Colonic mucosa (tissue), 4 donors: ENCODE measurements at regions not wholly inside any gene's neighbourhood (a gene's known extent, or its start where the extent isn't known, plus 50 kb on each side); places are given as distances from the start of the nearest gene placed in this dataset.

Source experiments
- DNase-seq: peaks from one replicate; pipeline ENCODE4 v3.0.0-alpha.2; 2020
- H3K27ac ChIP-seq: fragments of 200-600 bp; one replicate; pipeline ENCODE4 v1.8.0; 2021
- H3K27me3 ChIP-seq: fragments of 200-600 bp; one replicate; pipeline ENCODE4 v1.8.0; 2021
- H3K36me3 ChIP-seq: fragments of 200-600 bp; one replicate; pipeline ENCODE4 v1.8.0; 2021
- H3K4me1 ChIP-seq: fragments of 200-600 bp; one replicate; pipeline ENCODE4 v1.8.0; 2021; ENCODE audit warnings: mild to moderate bottlenecking
- H3K4me3 ChIP-seq: fragments of 200-600 bp; one replicate; pipeline ENCODE4 v1.8.0; 2021
- H3K9ac ChIP-seq, 2 donors: one replicate each; pipeline ENCODE4 v1.7.0; 2013; ENCODE audit warnings: control low read depth in 2 of 2, low read depth in 2 of 2, low read length in 2 of 2
- H3K9me3 ChIP-seq: fragments of 200-600 bp; one replicate; pipeline ENCODE4 v1.8.0; 2021
- intact Hi-C: fragments of 100-400 bp; cut with DNase I; formaldehyde crosslinking; loops from one replicate; pipeline ENCODE4 v1.14.1; 2022
- TF ChIP-seq, protein P1 (sequence below): fragments of 200-600 bp; IDR thresholded peaks from one replicate; pipeline ENCODE4 v1.8.0; 2022; ENCODE audit warnings: antibody characterized with exemption, mild to moderate bottlenecking
- donor health status: healthy.
- donor health status: DM: no; HTN: no; CAD: no.
- donor health status: DM: no; HTN: no; CAD: no.

DNA sequence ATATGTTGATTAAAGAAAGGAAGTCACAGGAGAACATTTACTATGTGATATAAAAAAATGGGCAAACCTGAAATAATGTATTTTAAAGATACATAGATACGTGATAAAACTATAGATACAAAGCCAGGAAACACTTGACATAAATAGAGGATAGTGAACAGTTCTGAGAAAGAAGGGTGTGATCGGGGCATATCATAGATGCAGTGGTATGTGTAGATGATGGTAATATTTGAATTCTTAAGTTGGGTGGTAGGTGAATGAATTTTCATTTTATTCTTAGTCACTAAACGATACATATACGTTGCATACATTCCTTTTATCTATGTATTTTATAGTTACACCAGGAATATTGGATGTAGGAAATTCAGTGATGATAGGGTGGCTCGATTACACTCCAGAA, 138.7 kb upstream of the ARRDC3 start:
- no peak overlapping the region for H3K9ac ChIP-seq
- no peak overlapping the region for H3K4me3 ChIP-seq
- no peaks in the 10 kb centered on the region for H3K27me3 ChIP-seq
- TF ChIP-seq, protein P1, sequence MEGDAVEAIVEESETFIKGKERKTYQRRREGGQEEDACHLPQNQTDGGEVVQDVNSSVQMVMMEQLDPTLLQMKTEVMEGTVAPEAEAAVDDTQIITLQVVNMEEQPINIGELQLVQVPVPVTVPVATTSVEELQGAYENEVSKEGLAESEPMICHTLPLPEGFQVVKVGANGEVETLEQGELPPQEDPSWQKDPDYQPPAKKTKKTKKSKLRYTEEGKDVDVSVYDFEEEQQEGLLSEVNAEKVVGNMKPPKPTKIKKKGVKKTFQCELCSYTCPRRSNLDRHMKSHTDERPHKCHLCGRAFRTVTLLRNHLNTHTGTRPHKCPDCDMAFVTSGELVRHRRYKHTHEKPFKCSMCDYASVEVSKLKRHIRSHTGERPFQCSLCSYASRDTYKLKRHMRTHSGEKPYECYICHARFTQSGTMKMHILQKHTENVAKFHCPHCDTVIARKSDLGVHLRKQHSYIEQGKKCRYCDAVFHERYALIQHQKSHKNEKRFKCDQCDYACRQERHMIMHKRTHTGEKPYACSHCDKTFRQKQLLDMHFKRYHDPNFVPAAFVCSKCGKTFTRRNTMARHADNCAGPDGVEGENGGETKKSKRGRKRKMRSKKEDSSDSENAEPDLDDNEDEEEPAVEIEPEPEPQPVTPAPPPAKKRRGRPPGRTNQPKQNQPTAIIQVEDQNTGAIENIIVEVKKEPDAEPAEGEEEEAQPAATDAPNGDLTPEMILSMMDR = no peak
- no peaks in the 10 kb centered on the region for H3K4me1 ChIP-seq
- H3K36me3 ChIP-seq = no peaks in the 10 kb centered on the region
- intact Hi-C loops = no loop called here
- H3K9me3 ChIP-seq = no peaks in the 10 kb centered on the region
- H3K27ac ChIP-seq = no peak overlapping the region
- DNase-seq = no peak

DNA sequence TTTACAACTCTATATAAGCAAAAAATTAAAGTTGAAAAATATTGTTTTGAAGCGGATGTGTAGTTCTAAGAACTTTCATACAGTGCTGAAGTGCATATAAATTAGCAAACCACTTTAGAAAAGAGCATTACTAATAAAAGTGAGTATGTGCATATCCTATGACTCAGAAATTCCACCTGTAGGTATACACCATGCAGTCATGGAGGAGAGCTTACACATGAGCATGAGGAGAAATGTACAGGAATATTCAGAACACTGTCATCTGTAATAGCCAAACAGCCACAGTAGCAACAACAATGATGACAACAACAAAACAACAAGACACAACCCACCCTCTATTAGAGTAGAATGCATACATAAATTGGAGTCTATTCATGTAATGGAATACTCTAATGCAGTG, 138.2 kb upstream of the ARRDC3 start:
- Histone ChIP-seq H3K36me3 (no peaks in the 10 kb centered on the region), H3K9me3 (no peaks in the 10 kb centered on the region), H3K27me3 (no peaks in the 10 kb centered on the region), H3K9ac (no peak overlapping the region), H3K4me1 (no peaks in the 10 kb centered on the region), H3K4me3 (no peak overlapping the region), H3K27ac (no peak overlapping the region)
- intact Hi-C loops = no loop called here
- TF ChIP-seq, protein P1 = no peak
- DNase-seq = no peak

DNA sequence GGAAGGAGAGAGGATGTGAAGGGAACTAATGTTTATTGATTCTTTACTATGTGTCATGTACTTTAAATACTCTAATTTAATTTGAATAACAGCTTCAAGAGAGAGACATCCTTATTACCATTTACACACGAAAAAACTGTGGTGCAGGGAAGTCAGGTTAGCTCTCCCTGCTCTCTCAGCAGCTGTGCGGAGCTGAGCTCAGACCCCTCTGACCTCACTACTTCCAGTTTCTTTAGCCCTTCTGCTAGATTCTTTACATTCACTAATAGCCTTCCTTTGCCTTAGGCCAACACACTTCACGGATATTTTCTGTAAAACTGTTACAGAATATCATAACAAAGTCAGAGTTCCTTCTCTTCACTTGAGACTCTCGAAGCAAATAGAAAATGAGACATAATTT, 131.3 kb upstream of the ARRDC3 start:
- no peaks in the 10 kb centered on the region for H3K4me1 ChIP-seq
- H3K27me3 ChIP-seq = no peaks in the 10 kb centered on the region
- H3K27ac ChIP-seq = no peak overlapping the region
- H3K4me3 ChIP-seq = no peak overlapping the region
- no peak for DNase-seq
- H3K9ac ChIP-seq = no peak overlapping the region
- TF ChIP-seq, protein P1 = no peak
- no peaks in the 10 kb centered on the region for H3K9me3 ChIP-seq
- intact Hi-C loops = no loop called here
- H3K36me3 ChIP-seq = no peaks in the 10 kb centered on the region

DNA sequence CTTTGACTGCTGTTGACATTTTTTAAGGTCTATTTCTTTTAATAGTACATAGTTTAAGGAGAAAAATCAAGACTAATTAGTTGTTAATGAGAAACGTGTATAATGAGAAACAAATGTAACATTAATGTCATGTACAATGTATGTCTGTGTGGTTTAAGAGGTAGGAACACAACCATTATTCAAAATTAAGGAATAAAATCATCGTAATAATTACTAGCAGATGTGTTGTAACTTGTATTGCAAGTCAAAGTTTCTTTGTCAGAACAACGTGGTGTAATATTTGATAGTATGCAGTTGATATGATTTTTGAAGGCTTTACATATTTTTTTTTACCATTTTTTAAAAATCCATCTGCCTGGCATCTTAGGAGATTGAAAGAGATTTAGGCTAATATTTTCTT, 120.2 kb upstream of the ARRDC3 start:
- Histone ChIP-seq H3K4me1 (no peaks in the 10 kb centered on the region), H3K9ac (no peak overlapping the region), H3K4me3 (no peak overlapping the region), H3K27ac (no peak overlapping the region), H3K9me3 (no peaks in the 10 kb centered on the region), H3K27me3 (no peaks in the 10 kb centered on the region), H3K36me3 (no peaks in the 10 kb centered on the region)
- intact Hi-C loops = no loop called here
- no peak for DNase-seq
- TF ChIP-seq, protein P1 = no peak

DNA sequence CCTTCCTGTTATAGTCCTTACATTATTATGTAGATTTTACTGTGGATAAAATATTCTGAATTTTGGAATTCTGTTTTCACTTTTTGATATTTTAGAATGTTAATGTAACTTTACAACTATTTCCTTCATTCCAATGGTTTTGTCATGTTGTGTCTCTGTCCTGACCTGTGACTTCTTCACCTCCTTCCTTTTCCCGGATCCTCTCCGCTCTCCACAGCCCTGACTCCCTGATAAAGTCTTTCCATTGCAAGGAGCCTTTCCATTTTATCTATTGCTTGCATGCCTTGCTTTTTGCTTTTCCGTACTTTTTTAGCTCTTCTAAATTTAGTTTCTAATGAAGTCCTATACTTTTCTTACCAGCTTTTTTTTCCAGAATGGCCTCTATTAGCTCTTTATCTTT, 117.6 kb upstream of the ARRDC3 start:
- Histone ChIP-seq H3K4me1 (no peaks in the 10 kb centered on the region), H3K4me3 (no peak overlapping the region), H3K27me3 (no peaks in the 10 kb centered on the region), H3K27ac (no peak overlapping the region), H3K9ac (no peak overlapping the region), H3K36me3 (no peaks in the 10 kb centered on the region), H3K9me3 (no peaks in the 10 kb centered on the region)
- intact Hi-C loops = no loop called here
- DNase-seq = no peak
- TF ChIP-seq, protein P1 = no peak
